CD4-positive, alpha-beta T cell (primary cell): ENCODE measurements at regions not wholly inside any gene's neighbourhood (a gene's known extent, or its start where the extent isn't known, plus 50 kb on each side); places are given as distances from the start of the nearest gene placed in this dataset.

Experiments used
- ATAC-seq: fragments of 200-7000 bp; cut with Tn5 transposase; one replicate; pipeline ENCODE4 v1.10.0; 2022; ENCODE audit warnings: mild to moderate bottlenecking; ENCODE audit not compliant: poor library complexity
- CTCF ChIA-PET: fragments of 350-600 bp; sonication (Branson Sonifier 250); formaldehyde crosslinking; loops from one replicate; lab custom pipeline; 2021; ENCODE audit warnings: antibody characterized with exemption, inconsistent platforms; lab: Charles Lee
- POLR2A ChIA-PET: fragments of 350-600 bp; sonication (Branson Sonifier 250); formaldehyde crosslinking; loops from one replicate; lab custom pipeline; 2021; ENCODE audit warnings: antibody characterized with exemption, inconsistent platforms; lab: Charles Lee
- DNase-seq, 14 experiments: peaks; one replicate each; pipeline ENCODE4 v3.0.0-alpha.2; 2013 to 2020; ENCODE audit warnings: mixed read lengths in 2 of 14
- H3K27ac ChIP-seq, 2 donors: one replicate each; pipeline versions ENCODE4 v1.5.1 to v1.7.0; 2013; ENCODE audit warnings: low read length in 2 of 2, low read depth in 1 of 2, mild to moderate bottlenecking in 1 of 2
- H3K27me3 ChIP-seq, 2 experiments: 1 replicate in 1 of 2; 2 replicates in 1 of 2; pipeline versions ENCODE4 v1.6.1 to v1.7.0; 2013; ENCODE audit warnings: low read length in 2 of 2, control low read depth in 1 of 2, mild to moderate bottlenecking in 1 of 2, moderate library complexity in 1 of 2; ENCODE audit not compliant: insufficient read depth in 2 of 2, control insufficient read depth in 1 of 2
- H3K36me3 ChIP-seq: one replicate; pipeline ENCODE4 v1.6.1; 2013; ENCODE audit warnings: low read length, control low read depth; ENCODE audit not compliant: insufficient read depth
- H3K4me1 ChIP-seq: one replicate; pipeline ENCODE4 v1.6.1; 2013; ENCODE audit warnings: low read length, control low read depth; ENCODE audit not compliant: insufficient read depth
- H3K4me3 ChIP-seq: one replicate; pipeline ENCODE4 v1.5.1; 2013; ENCODE audit warnings: mild to moderate bottlenecking, low read length, moderate library complexity
- H3K9me3 ChIP-seq, 2 experiments: 1 replicate in 1 of 2; 2 replicates in 1 of 2; pipeline versions ENCODE4 v1.6.1 to v1.7.0; 2013; ENCODE audit warnings: low read length in 2 of 2, mild to moderate bottlenecking in 2 of 2, control low read depth in 1 of 2, moderate library complexity in 1 of 2; ENCODE audit not compliant: control insufficient read depth in 1 of 2, insufficient read depth in 1 of 2
- H3K27ac Mint-ChIP-seq: one replicate; pipeline ENCODE4 v1.8.0; 2020; ENCODE audit warnings: mixed read lengths
- H3K27me3 Mint-ChIP-seq: one replicate; pipeline ENCODE4 v1.8.0; 2021; ENCODE audit warnings: mixed read lengths
- H3K36me3 Mint-ChIP-seq: one replicate; pipeline ENCODE4 v1.8.0; 2021; ENCODE audit warnings: low read depth, mixed read lengths
- H3K4me1 Mint-ChIP-seq: one replicate; pipeline ENCODE4 v1.8.0; 2021; ENCODE audit warnings: low read depth, mixed read lengths
- H3K4me3 Mint-ChIP-seq: one replicate; pipeline ENCODE4 v1.8.0; 2020; ENCODE audit warnings: mild to moderate bottlenecking, mixed read lengths
- H3K9me3 Mint-ChIP-seq: one replicate; pipeline ENCODE4 v1.8.0; 2020; ENCODE audit warnings: mixed read lengths
- CTCF ChIP-seq: fragments of 200-600 bp; IDR thresholded peaks from one replicate; pipeline ENCODE4 v1.8.0; 2022; ENCODE audit warnings: antibody characterized with exemption, mild to moderate bottlenecking
- intact Hi-C, 2 experiments: fragments of 100-400 bp; cut with DNase I in 1 of 2; cut with micrococcal nuclease in 1 of 2; formaldehyde crosslinking; loops; one replicate each; pipeline versions ENCODE4 v1.15.1 to v1.9.0; 2023 to 2025; cut with DNase I, micrococcal nuclease

- Mint-ChIP-seq H3K9me3 (no peaks in the 10 kb centered on the region), H3K36me3 (no peaks in the 10 kb centered on the region), H3K27me3 (peaks cover 20% of the 10 kb centered on the region), H3K4me3 (no peak overlapping the region), H3K4me1 (no peaks in the 10 kb centered on the region), H3K27ac (no peak overlapping the region)
- Histone ChIP-seq H3K27me3 (peaks cover 0 to 3% of the 10 kb centered on the region in 2 experiments), H3K36me3 (no peaks in the 10 kb centered on the region), H3K4me1 (no peaks in the 10 kb centered on the region), H3K4me3 (no peak overlapping the region), H3K27ac (no peak overlapping the region), H3K9me3 (no peaks in the 10 kb centered on the region)
- intact Hi-C loops: no loop called here
- no peak for TF ChIP-seq CTCF
- ATAC-seq: no peak
- no peak for DNase-seq
- CTCF ChIA-PET: no interaction called here
- POLR2A ChIA-PET: no interaction called here
Measured at GRCh38 chr20:21002486-21002885, 103.7 kb downstream of the LINC00237 start.

GRCh38 chr20:20993372-20993771 is 112.8 kb downstream of the LINC00237 start:
- H3K27me3 ChIP-seq: peaks cover 4 to 6% of the 10 kb centered on the region in 2 experiments
- no peak overlapping the region for H3K4me3 Mint-ChIP-seq
- no peak overlapping the region for H3K4me3 ChIP-seq
- H3K36me3 ChIP-seq: no peaks in the 10 kb centered on the region
- ATAC-seq (no peak), DNase-seq (no peak)
- TF ChIP-seq CTCF: no peak
- no peaks in the 10 kb centered on the region for H3K4me1 Mint-ChIP-seq
- CTCF ChIA-PET: no interaction called here
- POLR2A ChIA-PET: no interaction called here
- no peaks in the 10 kb centered on the region for H3K9me3 ChIP-seq
- H3K4me1 ChIP-seq: no peaks in the 10 kb centered on the region
- peaks cover 30% of the 10 kb centered on the region for H3K27me3 Mint-ChIP-seq
- no peaks in the 10 kb centered on the region for H3K9me3 Mint-ChIP-seq
- no peak overlapping the region for H3K27ac ChIP-seq
- intact Hi-C loops: no loop called here
- H3K36me3 Mint-ChIP-seq: no peaks in the 10 kb centered on the region
- no peak overlapping the region for H3K27ac Mint-ChIP-seq

- no peaks in the 10 kb centered on the region for H3K36me3 ChIP-seq
- Mint-ChIP-seq H3K36me3 (no peaks in the 10 kb centered on the region), H3K27ac (no peak overlapping the region), H3K4me3 (no peak overlapping the region), H3K27me3 (peaks cover 30% of the 10 kb centered on the region), H3K9me3 (no peaks in the 10 kb centered on the region), H3K4me1 (no peaks in the 10 kb centered on the region)
- ChIA-PET POLR2A (no interaction called here), CTCF (no interaction called here)
- H3K9me3 ChIP-seq: no peaks in the 10 kb centered on the region
- H3K27me3 ChIP-seq: peaks cover 4 to 6% of the 10 kb centered on the region in 2 experiments
- H3K27ac ChIP-seq: no peak overlapping the region
- intact Hi-C loops: no loop called here
- H3K4me1 ChIP-seq: no peaks in the 10 kb centered on the region
- no peak overlapping the region for H3K4me3 ChIP-seq
- no peak for TF ChIP-seq CTCF
- DNase-seq (no peak), ATAC-seq (no peak)
Measured at GRCh38 chr20:20992686-20993360, 113.3 kb downstream of the LINC00237 start.
